Stimulated activated CD4-positive, alpha-beta T cell treated with anti-CD3 and anti-CD28 coated beads, Interleukin-2, amount 100 ng/mL, for 24 hours (primary cell): ENCODE measurements at regions not wholly inside any gene's neighbourhood (a gene's known extent, or its start where the extent isn't known, plus 50 kb on each side); places are given as distances from the start of the nearest gene placed in this dataset.

Experiments
- DNase-seq, 2 donors: peaks; one replicate each; pipeline ENCODE4 v3.0.0-alpha.2; 2020

GRCh38 chr6:155701342-155701741 is 245.7 kb upstream of the NOX3 start:
- DNase-seq: no peak

- DNase-seq: no peak
Measured at GRCh38 chr6:155695495-155695894, 239.9 kb upstream of the NOX3 start.

GRCh38 chr6:155694419-155694790 is 238.8 kb upstream of the NOX3 start:
- no peak for DNase-seq

- no peak for DNase-seq
Measured at GRCh38 chr6:155693573-155694418, 238.2 kb upstream of the NOX3 start.

GRCh38 chr6:155690820-155691219 is 235.2 kb upstream of the NOX3 start:
- DNase-seq: no peak

- no peak for DNase-seq
Measured at GRCh38 chr6:155687645-155688044, 232.0 kb upstream of the NOX3 start.

- DNase-seq: no peak
Measured at GRCh38 chr6:155684416-155685196, 229.0 kb upstream of the NOX3 start.

GRCh38 chr6:155678361-155678760 is 222.7 kb upstream of the NOX3 start:
- no peak for DNase-seq

- DNase-seq: no peak
Measured at GRCh38 chr6:155676346-155676745, 220.7 kb upstream of the NOX3 start.

GRCh38 chr6:155670655-155671054 is 215.0 kb upstream of the NOX3 start:
- DNase-seq: no peak

GRCh38 chr6:155660251-155660977 is 204.8 kb upstream of the NOX3 start:
- no peak for DNase-seq

GRCh38 chr6:155656024-155656423 is 200.4 kb upstream of the NOX3 start:
- DNase-seq: no peak

- no peak for DNase-seq
Measured at GRCh38 chr6:155654474-155654873, 198.8 kb upstream of the NOX3 start.

GRCh38 chr6:155648301-155648700 is 192.7 kb upstream of the NOX3 start:
- DNase-seq: no peak

- DNase-seq: no peak
Measured at GRCh38 chr6:155647354-155647753, 191.7 kb upstream of the NOX3 start.

GRCh38 chr6:155646443-155646842 is 190.8 kb upstream of the NOX3 start:
- no peak for DNase-seq

- DNase-seq: no peak
Measured at GRCh38 chr6:155645325-155645724, 189.7 kb upstream of the NOX3 start.

- no peak for DNase-seq
Measured at GRCh38 chr6:155641603-155642002, 186.0 kb upstream of the NOX3 start.

GRCh38 chr6:155638200-155638599 is 182.6 kb upstream of the NOX3 start:
- no peak for DNase-seq

- DNase-seq: no peak
Measured at GRCh38 chr6:155635416-155635815, 179.8 kb upstream of the NOX3 start.

GRCh38 chr6:155630085-155630484 is 174.4 kb upstream of the NOX3 start:
- DNase-seq: no peak

- DNase-seq: no peak
Measured at GRCh38 chr6:155629652-155630051, 174.0 kb upstream of the NOX3 start.

GRCh38 chr6:155628306-155628705 is 172.7 kb upstream of the NOX3 start:
- DNase-seq: peak; percentile 40 to 49
